ENCODE measurements at regions not wholly inside any gene's neighbourhood (a gene's known extent, or its start where the extent isn't known, plus 50 kb on each side); places are given as distances from the start of the nearest gene placed in this dataset.
"Not testable (repeated sequence)": the region's sequence is repeated elsewhere in the genome, so short reads cannot be mapped to it uniquely, and the experiment has no call there.

DNA sequence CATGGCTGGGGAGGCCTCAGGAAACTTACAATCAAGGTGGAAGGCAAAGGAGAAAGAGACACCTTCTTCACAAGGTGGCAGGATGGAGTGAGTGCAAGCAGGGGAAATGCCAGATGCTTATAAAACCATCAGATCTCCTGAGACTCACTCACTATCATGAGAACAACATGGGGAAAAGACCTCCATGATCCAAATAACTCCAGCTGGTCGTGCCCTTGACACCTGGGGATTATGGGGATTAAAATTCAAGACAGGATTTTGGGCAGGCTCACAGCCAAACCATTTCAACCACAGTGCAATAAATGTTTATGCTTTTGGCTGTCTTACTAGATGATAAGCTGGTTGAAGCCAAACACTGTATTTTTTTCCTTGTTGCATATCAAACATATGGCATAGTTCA lies 1112.4 kb downstream of the STIM2 start:
- Histone ChIP-seq H3K9ac (no peak overlapping the region), H3K9me3 (ENCODE audit: low read depth) (no peaks in the 10 kb centered on the region), H3F3A (ENCODE audit: insufficient read depth) (no peaks in the 10 kb centered on the region), H3K4me1 (ENCODE audit: insufficient read depth) (no peaks in the 10 kb centered on the region), H3K27ac (no peak overlapping the region), H3K4me2 (ENCODE audit: unreplicated experiment) (no peak overlapping the region), H3K36me3 (ENCODE audit: low read depth) (no peaks in the 10 kb centered on the region), H3K79me2 (ENCODE audit: insufficient read depth) (no peaks in the 10 kb centered on the region), H3K4me3 (no peak overlapping the region), H3K27me3 (replicated peaks; ENCODE audit: insufficient read depth) (no peaks in the 10 kb centered on the region), H4K20me1 (ENCODE audit: insufficient read depth) (no peaks in the 10 kb centered on the region), H2AFZ (no peak overlapping the region), H3K9me2 (ENCODE audit: insufficient read depth) (no peaks in the 10 kb centered on the region)
- TF ChIP-seq EZH2 (IDR thresholded peaks at IDR 0.05; ENCODE audit: insufficient read depth, poor library complexity, severe bottlenecking) (no peak), EZH2phosphoT487 (IDR thresholded peaks at IDR 0.05; ENCODE audit: insufficient read depth, low read depth) (no peak)
- in situ Hi-C loops (cut with MboI) = no loop called here
- 0 to 5% methylated on average over 1 of the region's 1 CpG for WGBS, 2 experiments (ENCODE audit: low coverage in 1 of 2, low lambda C conversion rate in 2 of 2, missing lambda C conversion rate in 2 of 2)
- DNase-seq = no peak

DNA sequence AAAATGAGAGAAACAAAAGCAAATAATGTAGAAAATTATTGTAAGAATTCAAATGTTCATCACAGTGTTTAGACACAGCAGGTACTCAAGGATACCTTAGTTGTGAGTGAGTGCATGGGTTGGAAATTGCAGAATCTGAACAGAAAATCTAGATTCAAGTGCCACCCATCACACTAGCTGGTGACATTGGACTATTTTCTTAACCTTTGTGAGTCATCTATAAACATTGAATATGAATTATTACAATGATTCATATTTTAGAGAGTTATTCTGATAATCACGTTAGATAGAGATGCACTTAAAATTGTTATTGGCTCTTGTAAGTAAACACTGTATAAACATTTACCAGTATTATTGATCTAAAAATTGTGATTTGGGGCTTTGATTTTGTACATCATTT lies 1113.1 kb downstream of the STIM2 start:
- H3K4me3 ChIP-seq = no peak overlapping the region
- H3K27ac ChIP-seq = no peak overlapping the region
- H3K9me2 ChIP-seq (ENCODE audit: insufficient read depth) = no peaks in the 10 kb centered on the region
- no peaks in the 10 kb centered on the region for H3K36me3 ChIP-seq (ENCODE audit: low read depth)
- H3K9ac ChIP-seq = no peak overlapping the region
- H3K79me2 ChIP-seq (ENCODE audit: insufficient read depth) = no peaks in the 10 kb centered on the region
- H4K20me1 ChIP-seq (ENCODE audit: insufficient read depth) = no peaks in the 10 kb centered on the region
- no peaks in the 10 kb centered on the region for H3K27me3 ChIP-seq (replicated peaks; ENCODE audit: insufficient read depth)
- DNase-seq = no peak
- H3K4me1 ChIP-seq (ENCODE audit: insufficient read depth) = no peaks in the 10 kb centered on the region
- H3K4me2 ChIP-seq (ENCODE audit: unreplicated experiment) = no peak overlapping the region
- no peak overlapping the region for H2AFZ ChIP-seq
- no peaks in the 10 kb centered on the region for H3F3A ChIP-seq (ENCODE audit: insufficient read depth)
- WGBS, 2 experiments (ENCODE audit: low coverage in 1 of 2, low lambda C conversion rate in 2 of 2, missing lambda C conversion rate in 2 of 2) = 27 to 38% methylated on average over 1 of the region's 1 CpG
- TF ChIP-seq EZH2 (IDR thresholded peaks at IDR 0.05; ENCODE audit: insufficient read depth, poor library complexity, severe bottlenecking) = no peak
- in situ Hi-C loops (cut with MboI) = no loop called here
- no peaks in the 10 kb centered on the region for H3K9me3 ChIP-seq (ENCODE audit: low read depth)

DNA sequence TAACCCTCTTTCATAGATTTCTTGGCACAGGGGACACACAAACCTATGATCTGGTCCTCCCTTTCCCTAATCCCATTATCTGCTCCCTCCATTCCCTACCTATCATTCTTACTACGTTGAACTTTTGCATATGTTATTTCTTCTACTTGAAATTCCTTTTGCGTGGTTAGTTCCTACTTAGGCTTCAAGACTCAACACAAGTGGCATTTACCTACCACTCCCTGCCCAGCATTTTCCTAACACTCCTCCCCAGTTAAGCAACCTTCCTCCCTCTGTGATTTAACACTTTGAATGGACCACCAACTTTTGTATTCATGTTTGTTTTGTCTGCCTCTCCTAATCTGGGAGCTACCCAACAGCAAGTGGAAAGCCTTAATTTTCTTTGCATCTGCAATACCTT lies 1113.7 kb downstream of the STIM2 start:
- no peak overlapping the region for H3K27ac ChIP-seq
- no peaks in the 10 kb centered on the region for H3K79me2 ChIP-seq (ENCODE audit: insufficient read depth)
- TF ChIP-seq EZH2 (IDR thresholded peaks at IDR 0.05; ENCODE audit: insufficient read depth, poor library complexity, severe bottlenecking) (no peak), EZH2phosphoT487 (IDR thresholded peaks at IDR 0.05; ENCODE audit: insufficient read depth, low read depth) (no peak)
- no peaks in the 10 kb centered on the region for H3K36me3 ChIP-seq (ENCODE audit: low read depth)
- H3F3A ChIP-seq (ENCODE audit: insufficient read depth) = no peaks in the 10 kb centered on the region
- no peak overlapping the region for H3K4me2 ChIP-seq (ENCODE audit: unreplicated experiment)
- H3K9me2 ChIP-seq (ENCODE audit: insufficient read depth) = no peaks in the 10 kb centered on the region
- H4K20me1 ChIP-seq (ENCODE audit: insufficient read depth) = no peaks in the 10 kb centered on the region
- H3K9ac ChIP-seq = no peak overlapping the region
- H3K4me1 ChIP-seq (ENCODE audit: insufficient read depth) = no peaks in the 10 kb centered on the region
- H3K4me3 ChIP-seq = no peak overlapping the region
- H3K9me3 ChIP-seq (ENCODE audit: low read depth) = no peaks in the 10 kb centered on the region
- no peaks in the 10 kb centered on the region for H3K27me3 ChIP-seq (replicated peaks; ENCODE audit: insufficient read depth)
- in situ Hi-C loops (cut with MboI) = no loop called here
- H2AFZ ChIP-seq = no peak overlapping the region
- 21 to 28% methylated on average over 2 of the region's 2 CpGs for WGBS, 2 experiments (ENCODE audit: low coverage in 1 of 2, low lambda C conversion rate in 2 of 2, missing lambda C conversion rate in 2 of 2)
- DNase-seq = no peak

DNA sequence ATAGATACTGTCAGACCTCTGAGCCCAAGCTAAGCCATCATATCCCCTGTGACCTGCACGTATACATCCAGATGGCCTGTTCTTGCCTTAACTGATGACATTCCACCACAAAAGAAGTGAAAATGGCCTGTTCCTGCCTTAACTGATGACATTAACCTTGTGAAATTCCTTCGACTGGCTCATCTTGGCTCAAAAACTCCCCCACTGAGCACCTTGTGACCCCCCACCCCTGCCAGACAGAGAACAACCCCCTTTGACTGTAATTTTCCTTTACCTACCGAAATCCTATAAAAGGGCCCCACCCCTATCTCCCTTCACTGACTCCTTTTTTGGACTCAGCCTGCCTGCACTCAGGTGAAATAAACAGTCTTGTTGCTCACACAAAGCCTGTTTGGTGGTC lies 1114.2 kb downstream of the STIM2 start:
- in situ Hi-C loops (cut with MboI); H3K9me3 ChIP-seq (ENCODE audit: low read depth): not testable (repeated sequence)

DNA sequence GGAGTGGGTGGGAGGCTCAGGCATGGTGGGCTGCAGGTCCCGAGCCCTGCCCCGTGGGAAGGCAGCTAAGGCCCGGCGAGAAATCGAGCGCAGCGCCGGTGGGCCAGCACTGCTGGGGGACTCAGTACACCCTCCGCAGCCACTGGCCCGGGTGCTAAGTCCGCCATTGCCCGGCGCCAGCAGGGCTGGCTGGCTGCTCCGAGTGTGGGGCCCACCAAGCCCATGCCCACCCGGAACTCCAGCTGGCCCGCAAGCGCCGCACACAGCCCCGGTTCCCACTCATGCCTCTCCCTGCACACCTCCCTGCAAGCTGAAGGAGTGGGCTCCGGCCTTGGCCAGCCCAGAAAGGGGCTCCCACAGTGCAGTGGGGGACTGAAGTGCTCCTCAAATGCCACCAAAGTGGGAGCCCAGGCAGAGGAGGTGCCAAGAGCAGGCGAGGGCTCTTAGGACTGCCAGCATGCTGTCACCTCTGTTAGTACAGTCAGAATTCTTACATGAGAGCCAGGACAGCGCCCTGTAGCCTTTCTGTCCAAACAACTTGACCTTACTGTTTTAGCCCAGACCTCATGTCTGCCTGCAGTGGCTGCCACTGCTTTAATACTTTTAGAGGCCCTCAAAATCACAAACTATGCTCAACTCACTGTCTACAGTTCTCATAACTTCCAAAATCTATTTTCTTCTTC lies 1117.9 kb downstream of the STIM2 start:
- in situ Hi-C loops (cut with MboI); DNase-seq; H3K9ac ChIP-seq; H3K36me3 ChIP-seq (ENCODE audit: low read depth); H3K79me2 ChIP-seq (ENCODE audit: insufficient read depth); H4K20me1 ChIP-seq (ENCODE audit: insufficient read depth); H3K27me3 ChIP-seq (replicated peaks; ENCODE audit: insufficient read depth); H3F3A ChIP-seq (ENCODE audit: insufficient read depth); H3K9me3 ChIP-seq (ENCODE audit: low read depth); H3K4me2 ChIP-seq (ENCODE audit: unreplicated experiment); H2AFZ ChIP-seq; H3K4me3 ChIP-seq; H3K27ac ChIP-seq; H3K9me2 ChIP-seq (ENCODE audit: insufficient read depth); H3K4me1 ChIP-seq (ENCODE audit: insufficient read depth): not testable (repeated sequence)
- WGBS, 2 experiments (ENCODE audit: low coverage in 1 of 2, low lambda C conversion rate in 2 of 2, missing lambda C conversion rate in 2 of 2) = 55 to 65% methylated on average over 11 to 13 of the region's 22 CpGs

More for the DNA sequence above, 1114.2 kb downstream of the STIM2 start:
- not testable (repeated sequence) for H3K79me2 ChIP-seq (ENCODE audit: insufficient read depth); H3K4me2 ChIP-seq (ENCODE audit: unreplicated experiment); H3K4me1 ChIP-seq (ENCODE audit: insufficient read depth); H3K27ac ChIP-seq; H3F3A ChIP-seq (ENCODE audit: insufficient read depth); H3K4me3 ChIP-seq; H3K9me2 ChIP-seq (ENCODE audit: insufficient read depth); H3K27me3 ChIP-seq (replicated peaks; ENCODE audit: insufficient read depth); H2AFZ ChIP-seq; H4K20me1 ChIP-seq (ENCODE audit: insufficient read depth); H3K36me3 ChIP-seq (ENCODE audit: low read depth); H3K9ac ChIP-seq; DNase-seq
- WGBS, 2 experiments (ENCODE audit: low coverage in 1 of 2, low lambda C conversion rate in 2 of 2, missing lambda C conversion rate in 2 of 2) = 18% methylated on average over 3 of the region's 3 CpGs
